Endothelial cell (in vitro differentiated cells): ENCODE measurements at regions not wholly inside any gene's neighbourhood (a gene's known extent, or its start where the extent isn't known, plus 50 kb on each side); places are given as distances from the start of the nearest gene placed in this dataset.
"Not testable (repeated sequence)": the region's sequence is repeated elsewhere in the genome, so short reads cannot be mapped to it uniquely, and the experiment has no call there.

ENCODE experiments used
- DNase-seq: peaks from one replicate; pipeline ENCODE4 v3.0.0; 2021; ENCODE audit warnings: low spot score
- H3K27ac Mint-ChIP-seq: one replicate; pipeline ENCODE4 v1.8.0; 2021; ENCODE audit warnings: mixed read lengths, inconsistent platforms; ENCODE audit not compliant: unreplicated experiment
- H3K27me3 Mint-ChIP-seq: one replicate; pipeline ENCODE4 v1.8.0; 2021; ENCODE audit warnings: mild to moderate bottlenecking, moderate library complexity, mixed read lengths, inconsistent platforms; ENCODE audit not compliant: unreplicated experiment
- H3K36me3 Mint-ChIP-seq: one replicate; pipeline ENCODE4 v1.8.0; 2021; ENCODE audit warnings: mild to moderate bottlenecking, low read depth, mixed read lengths, inconsistent platforms; ENCODE audit not compliant: unreplicated experiment
- H3K4me1 Mint-ChIP-seq: one replicate; pipeline ENCODE4 v1.8.0; 2021; ENCODE audit warnings: mild to moderate bottlenecking, mixed read lengths, inconsistent platforms; ENCODE audit not compliant: unreplicated experiment
- H3K4me3 Mint-ChIP-seq: one replicate; pipeline ENCODE4 v1.8.0; 2021; ENCODE audit warnings: mild to moderate bottlenecking, mixed read lengths, inconsistent platforms; ENCODE audit not compliant: unreplicated experiment
- H3K9me3 Mint-ChIP-seq: one replicate; pipeline ENCODE4 v1.8.0; 2021; ENCODE audit warnings: mixed read lengths, inconsistent platforms; ENCODE audit not compliant: unreplicated experiment
- TF ChIP-seq, protein P1 (sequence below): fragments of 200-600 bp; sonication (generic); IDR thresholded peaks from one replicate; pipeline ENCODE4 v1.5.0; 2021; ENCODE audit warnings: antibody characterized with exemption; ENCODE audit not compliant: unreplicated experiment

GRCh38 chr3:153927107-153927506, 194.1 kb upstream of the ARHGEF26 start:
- Mint-ChIP-seq H3K4me1 (no peaks in the 10 kb centered on the region), H3K27ac (no peak overlapping the region), H3K27me3 (no peaks in the 10 kb centered on the region), H3K9me3 (no peaks in the 10 kb centered on the region), H3K36me3 (no peaks in the 10 kb centered on the region), H3K4me3 (no peak overlapping the region)
- no peak for DNase-seq
- TF ChIP-seq, protein P1, sequence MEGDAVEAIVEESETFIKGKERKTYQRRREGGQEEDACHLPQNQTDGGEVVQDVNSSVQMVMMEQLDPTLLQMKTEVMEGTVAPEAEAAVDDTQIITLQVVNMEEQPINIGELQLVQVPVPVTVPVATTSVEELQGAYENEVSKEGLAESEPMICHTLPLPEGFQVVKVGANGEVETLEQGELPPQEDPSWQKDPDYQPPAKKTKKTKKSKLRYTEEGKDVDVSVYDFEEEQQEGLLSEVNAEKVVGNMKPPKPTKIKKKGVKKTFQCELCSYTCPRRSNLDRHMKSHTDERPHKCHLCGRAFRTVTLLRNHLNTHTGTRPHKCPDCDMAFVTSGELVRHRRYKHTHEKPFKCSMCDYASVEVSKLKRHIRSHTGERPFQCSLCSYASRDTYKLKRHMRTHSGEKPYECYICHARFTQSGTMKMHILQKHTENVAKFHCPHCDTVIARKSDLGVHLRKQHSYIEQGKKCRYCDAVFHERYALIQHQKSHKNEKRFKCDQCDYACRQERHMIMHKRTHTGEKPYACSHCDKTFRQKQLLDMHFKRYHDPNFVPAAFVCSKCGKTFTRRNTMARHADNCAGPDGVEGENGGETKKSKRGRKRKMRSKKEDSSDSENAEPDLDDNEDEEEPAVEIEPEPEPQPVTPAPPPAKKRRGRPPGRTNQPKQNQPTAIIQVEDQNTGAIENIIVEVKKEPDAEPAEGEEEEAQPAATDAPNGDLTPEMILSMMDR, result no peak

DNA sequence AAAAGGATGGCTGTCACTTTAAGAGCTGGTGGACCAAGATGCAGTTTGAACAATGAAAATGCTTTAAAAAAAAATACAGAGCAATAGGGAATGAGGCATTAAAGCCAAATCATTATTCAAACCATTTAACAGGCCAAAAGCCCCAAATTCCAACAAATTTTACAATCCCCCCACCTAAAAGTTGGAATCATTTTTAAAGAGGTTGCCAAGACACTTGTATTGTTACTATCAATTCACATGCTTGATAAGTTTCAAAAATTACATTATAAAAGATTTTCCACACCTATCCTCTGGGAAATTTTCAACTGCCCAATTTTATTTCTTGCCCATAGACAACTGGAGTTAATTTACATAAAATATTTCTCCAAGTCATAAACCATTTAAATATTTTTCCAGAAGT, 192.3 kb upstream of the ARHGEF26 start:
- H3K9me3 Mint-ChIP-seq, result no peaks in the 10 kb centered on the region
- DNase-seq, result no peak
- no peak overlapping the region for H3K4me3 Mint-ChIP-seq
- H3K4me1 Mint-ChIP-seq, result no peaks in the 10 kb centered on the region
- H3K27me3 Mint-ChIP-seq, result no peaks in the 10 kb centered on the region
- TF ChIP-seq, protein P1, result no peak
- no peak overlapping the region for H3K27ac Mint-ChIP-seq
- H3K36me3 Mint-ChIP-seq, result no peaks in the 10 kb centered on the region

- not testable (repeated sequence) for H3K9me3 Mint-ChIP-seq, H3K27ac Mint-ChIP-seq, H3K27me3 Mint-ChIP-seq, H3K4me1 Mint-ChIP-seq, DNase-seq, H3K4me3 Mint-ChIP-seq, H3K36me3 Mint-ChIP-seq
These were observed 187.7 kb upstream of the ARHGEF26 start for GRCh38 chr3:153933481-153933880.

DNA sequence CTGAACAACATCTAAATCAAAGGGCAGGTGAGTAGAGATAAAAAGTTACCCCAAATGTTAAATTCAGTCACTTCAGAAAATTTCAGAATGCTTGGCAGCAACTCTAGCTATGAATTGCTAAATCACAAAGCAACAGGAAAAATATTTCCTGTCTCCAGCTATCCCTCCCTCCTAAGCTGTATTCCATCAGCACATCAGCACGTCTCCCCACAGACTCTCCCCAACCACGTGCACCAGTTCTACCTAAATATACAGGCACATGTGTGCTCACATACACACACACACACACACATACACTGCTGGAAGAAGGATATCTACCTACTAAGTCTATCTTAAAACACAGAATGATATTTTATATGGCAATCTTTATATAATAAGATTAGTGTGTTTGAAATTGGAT, 177.1 kb upstream of the ARHGEF26 start:
- TF ChIP-seq, protein P1, result no peak
- Mint-ChIP-seq H3K27me3 (no peaks in the 10 kb centered on the region), H3K4me3 (no peak overlapping the region), H3K9me3 (no peaks in the 10 kb centered on the region), H3K27ac (no peak overlapping the region), H3K36me3 (no peaks in the 10 kb centered on the region), H3K4me1 (no peaks in the 10 kb centered on the region)
- DNase-seq, result no peak

GRCh38 chr3:153951276-153951675, 169.9 kb upstream of the ARHGEF26 start:
- Mint-ChIP-seq H3K9me3 (no peaks in the 10 kb centered on the region), H3K27me3 (no peaks in the 10 kb centered on the region), H3K27ac (no peak overlapping the region), H3K4me1 (peaks cover 11% of the 10 kb centered on the region), H3K4me3 (no peak overlapping the region), H3K36me3 (no peaks in the 10 kb centered on the region)
- no peak for DNase-seq
- TF ChIP-seq, protein P1, result no peak

DNA sequence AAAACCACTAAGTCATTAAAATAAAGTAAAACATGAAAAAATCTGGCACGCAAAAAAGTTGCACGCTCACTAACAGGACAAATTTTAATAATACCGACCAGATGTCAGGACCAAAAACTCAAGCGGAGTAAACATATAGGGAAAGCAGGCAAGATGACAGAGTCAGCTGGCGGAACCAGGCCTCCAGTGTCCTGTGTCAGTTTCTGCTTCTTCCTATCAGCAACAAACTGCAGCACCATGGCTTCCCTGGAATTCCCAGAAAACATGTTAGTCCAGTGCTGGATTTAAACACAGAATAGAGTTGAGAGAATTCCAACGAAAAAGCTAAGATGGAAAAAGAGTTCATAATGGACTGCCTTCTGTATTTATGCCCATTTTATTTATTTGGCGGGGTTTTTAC, 169.1 kb upstream of the ARHGEF26 start:
- no peaks in the 10 kb centered on the region for H3K9me3 Mint-ChIP-seq
- TF ChIP-seq, protein P1, result no peak
- no peak for DNase-seq
- H3K36me3 Mint-ChIP-seq, result no peaks in the 10 kb centered on the region
- H3K27ac Mint-ChIP-seq, result no peak overlapping the region
- no peaks in the 10 kb centered on the region for H3K27me3 Mint-ChIP-seq
- peaks cover 11% of the 10 kb centered on the region for H3K4me1 Mint-ChIP-seq
- H3K4me3 Mint-ChIP-seq, result no peak overlapping the region
